Spleen (tissue), 11 donors: ENCODE measurements at regions not wholly inside any gene's neighbourhood (a gene's known extent, or its start where the extent isn't known, plus 50 kb on each side); places are given as distances from the start of the nearest gene placed in this dataset.

Experiments
- DNase-seq: peaks from one replicate; pipeline ENCODE4 v3.0.0-alpha.2; 2020
- H3K27ac ChIP-seq, 8 donors: fragments of 200-600 bp; sonication (generic) in 7 of 8; 1 replicate in 4 of 8; 2 replicates in 4 of 8; pipeline versions ENCODE4 v1.5.0 to v1.8.0; 2016 to 2021; ENCODE audit warnings: inconsistent platforms in 4 of 8, mild to moderate bottlenecking in 4 of 8, moderate library complexity in 1 of 8
- H3K27me3 ChIP-seq, 7 donors: fragments of 200-600 bp; sonication (generic) in 6 of 7; replicated peaks in 1 of 7; 1 replicate in 4 of 7; 2 replicates in 3 of 7; pipeline versions ENCODE4 v1.5.0 to v1.8.0; 2016 to 2021; ENCODE audit warnings: inconsistent platforms in 3 of 7, mild to moderate bottlenecking in 1 of 7
- H3K36me3 ChIP-seq, 6 donors: fragments of 200-600 bp; sonication (generic) in 5 of 6; 1 replicate in 4 of 6; 2 replicates in 2 of 6; pipeline versions ENCODE4 v1.5.0 to v1.8.0; 2016 to 2021; ENCODE audit warnings: inconsistent platforms in 2 of 6
- H3K4me1 ChIP-seq, 6 donors: fragments of 200-600 bp; sonication (generic) in 5 of 6; 1 replicate in 3 of 6; 2 replicates in 3 of 6; pipeline versions ENCODE4 v1.5.0 to v1.8.0; 2016 to 2021; ENCODE audit warnings: inconsistent platforms in 3 of 6
- H3K4me3 ChIP-seq, 8 donors: fragments of 200-600 bp; sonication (generic) in 7 of 8; 1 replicate in 4 of 8; 2 replicates in 4 of 8; pipeline versions ENCODE4 v1.5.0 to v1.8.0; 2016 to 2021; ENCODE audit warnings: inconsistent platforms in 4 of 8, mild to moderate bottlenecking in 4 of 8, moderate library complexity in 2 of 8
- H3K9me3 ChIP-seq, 8 donors: fragments of 200-600 bp; sonication (generic) in 7 of 8; 1 replicate in 4 of 8; 2 replicates in 4 of 8; pipeline versions ENCODE4 v1.5.0 to v1.8.0; 2016 to 2021; ENCODE audit warnings: inconsistent platforms in 4 of 8
- CTCF ChIP-seq, 11 experiments: fragments of 200-600 bp in 7 of 11; fragments of 450-650 bp in 4 of 11; sonication (generic) in 4 of 11; IDR thresholded peaks in 8 of 11; conservative IDR thresholded peaks in 3 of 11; 1 replicate in 7 of 11; 2 replicates in 4 of 11; pipeline versions ENCODE4 v1.4.0 to v1.8.0; 2016 to 2021; ENCODE audit warnings: antibody characterized with exemption in 11 of 11, inconsistent platforms in 4 of 11, mild to moderate bottlenecking in 1 of 11
- POLR2A ChIP-seq, 3 donors: fragments of 450-650 bp; IDR thresholded peaks; one replicate each; pipeline ENCODE4 v1.5.1; 2017; ENCODE audit warnings: antibody characterized with exemption in 3 of 3, mild to moderate bottlenecking in 1 of 3
- POLR2AphosphoS5 ChIP-seq, 3 donors: sonication (generic); formaldehyde crosslinking; IDR thresholded peaks; one replicate each; pipeline ENCODE4 v1.5.1; 2017; ENCODE audit warnings: antibody characterized with exemption in 3 of 3
- WGBS, 5 donors: extraction: QIAGEN DNeasy Blood & Tissue Kit in 3 of 5; methylation state at CpG; one replicate each; pipeline versions ENCODE4 v1.1.5 to v1.1.7; 2013 to 2018; 5-methylcytosine and 5-hydroxymethylcytosine counted together
- intact Hi-C: fragments of 100-400 bp; cut with DNase I; formaldehyde crosslinking; loops from one replicate; pipeline ENCODE4 v1.15.0; 2023; ENCODE audit warnings: low total_unique reads
- donor health status: healthy with polysubstance abuse.
- donor health status: DM: no; HTN: no; CAD: no; lungs with moderate emphysema.
- donor health status: DM: no; HTN: no; CAD: no.
- donor health status: Bipolar disorder and iron deficiency.
- donor health status: healthy.
- donor health status: DM: no; HTN: no; CAD: no.
- donor health status: DM: yes; HTN: yes; CAD: no.

GRCh38 chr6:105806486-105806920 is 279.6 kb upstream of the PRDM1 start:
- Histone ChIP-seq H3K36me3 (no peaks in the 10 kb centered on the region), H3K27me3 (no peaks in the 10 kb centered on the region), H3K4me1 (peaks cover 0 to 26% (median 15%) of the 10 kb centered on the region in 6 donors), H3K27ac (no peak overlapping the region), H3K9me3 (no peaks in the 10 kb centered on the region), H3K4me3 (no peak overlapping the region)
- 73 to 92% (median 78%) methylated on average over 3 of the region's 3 CpGs for WGBS, 5 donors
- intact Hi-C loops, result no loop called here
- no peak for TF ChIP-seq CTCF (IDR thresholded peaks at IDR 0.05 in 8 of 11, conservative IDR thresholded peaks at IDR 0.05 in 3 of 11)
- no peak for TF ChIP-seq POLR2A (IDR thresholded peaks at IDR 0.05)
- TF ChIP-seq POLR2AphosphoS5 (IDR thresholded peaks at IDR 0.05), result no peak
- no peak for DNase-seq

DNA sequence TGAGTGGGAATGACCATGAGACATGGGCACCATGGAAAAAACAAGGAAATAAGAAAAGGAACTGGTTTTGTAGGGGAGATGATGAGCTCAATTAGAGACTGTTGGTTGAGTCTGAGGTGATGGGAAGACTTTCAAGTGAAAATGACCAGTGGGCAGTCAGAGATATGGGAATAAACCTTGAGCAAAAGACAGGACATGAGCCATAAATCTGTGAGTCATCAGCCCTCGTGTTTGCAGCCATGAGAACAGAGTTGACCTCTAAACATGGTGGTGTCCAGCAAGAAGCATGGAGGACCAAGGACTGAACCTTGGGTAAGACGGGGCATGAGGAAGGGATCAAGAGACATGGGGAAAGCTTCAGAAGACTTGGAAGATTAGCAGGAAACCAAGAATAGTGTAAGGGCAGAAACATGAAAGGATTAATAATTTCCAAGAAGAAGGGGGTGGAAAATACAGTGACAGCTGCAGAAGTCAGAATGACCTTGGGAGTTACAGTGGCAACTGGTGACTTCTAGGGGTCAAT is 280.6 kb upstream of the PRDM1 start:
- no peak for DNase-seq
- whole genome bisulfite sequencing, 5 donors, result 67 to 85% (median 73%) methylated on average over 2 of the region's 2 CpGs
- intact Hi-C loops, result no loop called here

GRCh38 chr6:105804424-105804823 is 281.7 kb upstream of the PRDM1 start:
- 31 to 91% (median 84%) methylated on average over 3 of the region's 3 CpGs for WGBS, 5 donors

More for the DNA sequence above, 280.6 kb upstream of the PRDM1 start:
- Histone ChIP-seq H3K9me3 (no peaks in the 10 kb centered on the region), H3K36me3 (no peaks in the 10 kb centered on the region), H3K4me1 (peaks cover 0 to 20% (median 13%) of the 10 kb centered on the region in 6 donors), H3K4me3 (no peak overlapping the region), H3K27ac (no peak overlapping the region), H3K27me3 (no peaks in the 10 kb centered on the region)
- TF ChIP-seq POLR2AphosphoS5 (IDR thresholded peaks at IDR 0.05) (no peak), CTCF (IDR thresholded peaks at IDR 0.05 in 8 of 11, conservative IDR thresholded peaks at IDR 0.05 in 3 of 11) (no peak), POLR2A (IDR thresholded peaks at IDR 0.05) (no peak)

DNA sequence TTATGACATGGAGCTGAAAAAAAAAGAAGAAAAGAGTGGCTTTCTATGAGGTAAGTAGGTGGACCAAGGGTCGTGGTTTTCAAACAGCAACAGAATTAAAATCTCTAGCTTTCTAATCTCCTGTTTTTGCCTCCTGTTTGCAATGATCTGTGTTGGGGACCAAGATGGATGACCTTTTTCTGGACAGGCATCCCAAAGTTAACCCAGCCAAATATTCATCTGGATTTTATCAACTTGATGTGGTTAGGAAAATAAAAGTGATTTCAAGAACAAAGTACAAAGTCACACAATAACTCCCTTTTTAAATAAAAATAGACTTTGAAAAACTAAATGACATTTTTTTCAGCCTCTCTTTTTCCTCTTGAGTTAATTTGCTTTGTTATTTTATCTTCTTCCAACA is 282.1 kb upstream of the PRDM1 start:
- no peak for TF ChIP-seq POLR2A (IDR thresholded peaks at IDR 0.05)
- TF ChIP-seq CTCF (IDR thresholded peaks at IDR 0.05 in 8 of 11, conservative IDR thresholded peaks at IDR 0.05 in 3 of 11), result no peak
- TF ChIP-seq POLR2AphosphoS5 (IDR thresholded peaks at IDR 0.05), result no peak
- H3K27me3 ChIP-seq, result no peaks in the 10 kb centered on the region
- H3K4me1 ChIP-seq, result peaks cover 0 to 5% (median 0%) of the 10 kb centered on the region in 6 donors
- no peak for DNase-seq
- WGBS, 5 donors, result 57 to 89% (median 79%) methylated on average over 1 of the region's 1 CpG
- H3K27ac ChIP-seq, result no peak overlapping the region
- no peak overlapping the region for H3K4me3 ChIP-seq
- H3K36me3 ChIP-seq, result no peaks in the 10 kb centered on the region
- intact Hi-C loops, result no loop called here
- no peaks in the 10 kb centered on the region for H3K9me3 ChIP-seq

More at GRCh38 chr6:105804424-105804823, 281.7 kb upstream of the PRDM1 start:
- intact Hi-C loops, result no loop called here
- Histone ChIP-seq H3K27ac (no peak overlapping the region), H3K9me3 (no peaks in the 10 kb centered on the region), H3K4me1 (peaks cover 0 to 9% (median 2%) of the 10 kb centered on the region in 6 donors), H3K27me3 (no peaks in the 10 kb centered on the region), H3K36me3 (no peaks in the 10 kb centered on the region), H3K4me3 (no peak overlapping the region)
- no peak for DNase-seq
- TF ChIP-seq CTCF (IDR thresholded peaks at IDR 0.05 in 8 of 11, conservative IDR thresholded peaks at IDR 0.05 in 3 of 11) (no peak), POLR2A (IDR thresholded peaks at IDR 0.05) (no peak), POLR2AphosphoS5 (IDR thresholded peaks at IDR 0.05) (no peak)
